ENCODE measurements at regions not wholly inside any gene's neighbourhood (a gene's known extent, or its start where the extent isn't known, plus 50 kb on each side); places are given as distances from the start of the nearest gene placed in this dataset.
"Not testable (repeated sequence)": the region's sequence is repeated elsewhere in the genome, so short reads cannot be mapped to it uniquely, and the experiment has no call there.

- no peak overlapping the region for H3K4me3 ChIP-seq (ENCODE audit: low read depth, low read length)
- no peak for DNase-seq (ENCODE audit: low read depth)
- no peak for TF ChIP-seq CTCF (IDR thresholded peaks at IDR 0.05; ENCODE audit: insufficient read depth, low read depth, low read length, missing control alignments)
Measured at GRCh38 chr9:25773805-25774204, 95.6 kb upstream of the TUSC1 start.

- H3K4me3 ChIP-seq (ENCODE audit: low read depth, low read length), result no peak overlapping the region
- no peak for TF ChIP-seq CTCF (IDR thresholded peaks at IDR 0.05; ENCODE audit: insufficient read depth, low read depth, low read length, missing control alignments)
- no peak for DNase-seq (ENCODE audit: low read depth)
Measured at GRCh38 chr9:25755951-25756350, 77.7 kb upstream of the TUSC1 start.

GRCh38 chr9:25752398-25752797, 74.2 kb upstream of the TUSC1 start:
- no peak for TF ChIP-seq CTCF (IDR thresholded peaks at IDR 0.05; ENCODE audit: insufficient read depth, low read depth, low read length, missing control alignments)
- no peak for DNase-seq (ENCODE audit: low read depth)
- H3K4me3 ChIP-seq (ENCODE audit: low read depth, low read length), result no peak overlapping the region

- DNase-seq (ENCODE audit: low read depth), result no peak
- TF ChIP-seq CTCF (IDR thresholded peaks at IDR 0.05; ENCODE audit: insufficient read depth, low read depth, low read length, missing control alignments), result no peak
- H3K4me3 ChIP-seq (ENCODE audit: low read depth, low read length), result no peak overlapping the region
Measured at GRCh38 chr9:25742256-25742655, 64.0 kb upstream of the TUSC1 start.

- TF ChIP-seq CTCF (IDR thresholded peaks at IDR 0.05; ENCODE audit: insufficient read depth, low read depth, low read length, missing control alignments), result no peak
- H3K4me3 ChIP-seq (ENCODE audit: low read depth, low read length), result no peak overlapping the region
- DNase-seq (ENCODE audit: low read depth), result no peak
Measured at GRCh38 chr9:25733336-25733982, 55.2 kb upstream of the TUSC1 start.

GRCh38 chr9:25731895-25732794, 53.9 kb upstream of the TUSC1 start:
- not testable (repeated sequence) for H3K4me3 ChIP-seq (ENCODE audit: low read depth, low read length); DNase-seq (ENCODE audit: low read depth)

All from GM12865 (cell line).